ENCODE measurements at regions not wholly inside any gene's neighbourhood (a gene's known extent, or its start where the extent isn't known, plus 50 kb on each side); places are given as distances from the start of the nearest gene placed in this dataset.

- TF ChIP-seq CTCF (IDR thresholded peaks at IDR 0.05) = no peak
- no peak for TF ChIP-seq EZH2 (IDR thresholded peaks at IDR 0.05; ENCODE audit: borderline replicate concordance, insufficient read depth, low read depth, low read length, poor library complexity, severe bottlenecking)
These were observed 677.4 kb downstream of the PDCD6IP start for GRCh38 chr3:34475851-34476250.
